ENCODE measurements at regions not wholly inside any gene's neighbourhood (a gene's known extent, or its start where the extent isn't known, plus 50 kb on each side); places are given as distances from the start of the nearest gene placed in this dataset.

GRCh38 chr10:36362257-36362656 is 720.2 kb upstream of the FZD8 start:
- no peaks in the 10 kb centered on the region for H3K4me1 ChIP-seq (ENCODE audit: control insufficient read depth in 1 of 2, insufficient read depth in 2 of 2, low read length in 2 of 2)
- H3K36me3 ChIP-seq (ENCODE audit: control insufficient read depth in 1 of 2, insufficient read depth in 2 of 2, low read length in 2 of 2): no peaks in the 10 kb centered on the region
- H3K4me3 ChIP-seq (ENCODE audit: low read depth in 1 of 2, low read length in 2 of 2): no peak overlapping the region
- no peaks in the 10 kb centered on the region for H3K27me3 ChIP-seq (ENCODE audit: low read depth, low read length)
- H3K27ac ChIP-seq (ENCODE audit: low read length): no peak overlapping the region
- no peaks in the 10 kb centered on the region for H3K9me3 ChIP-seq (ENCODE audit: control insufficient read depth in 1 of 2, low read length in 2 of 2)

DNA sequence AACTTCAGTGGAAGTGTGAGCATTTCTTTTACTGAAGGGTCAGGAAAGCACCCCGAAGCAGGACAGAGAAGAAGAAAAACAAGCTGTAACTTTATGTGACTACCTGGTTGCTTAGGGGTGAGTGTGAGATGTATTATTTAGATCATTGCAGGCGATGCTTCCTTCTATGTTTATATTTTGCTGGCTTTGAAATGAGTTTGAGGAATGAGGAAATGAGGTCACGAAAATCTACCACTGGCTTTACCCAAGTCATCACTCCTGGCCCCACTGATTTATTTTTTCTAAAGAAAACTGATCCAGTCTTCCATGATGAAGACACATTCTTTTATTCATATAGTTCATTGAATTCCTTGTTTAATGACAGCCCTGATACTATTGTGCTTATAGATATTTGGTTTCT is 716.6 kb upstream of the FZD8 start:
- Histone ChIP-seq H3K27me3 (ENCODE audit: low read depth, low read length) (no peaks in the 10 kb centered on the region), H3K27ac (ENCODE audit: low read length) (no peak overlapping the region), H3K9me3 (ENCODE audit: control insufficient read depth in 1 of 2, low read length in 2 of 2) (no peaks in the 10 kb centered on the region), H3K4me3 (ENCODE audit: low read depth in 1 of 2, low read length in 2 of 2) (no peak overlapping the region), H3K36me3 (ENCODE audit: control insufficient read depth in 1 of 2, insufficient read depth in 2 of 2, low read length in 2 of 2) (no peaks in the 10 kb centered on the region), H3K4me1 (ENCODE audit: control insufficient read depth in 1 of 2, insufficient read depth in 2 of 2, low read length in 2 of 2) (no peaks in the 10 kb centered on the region)

DNA sequence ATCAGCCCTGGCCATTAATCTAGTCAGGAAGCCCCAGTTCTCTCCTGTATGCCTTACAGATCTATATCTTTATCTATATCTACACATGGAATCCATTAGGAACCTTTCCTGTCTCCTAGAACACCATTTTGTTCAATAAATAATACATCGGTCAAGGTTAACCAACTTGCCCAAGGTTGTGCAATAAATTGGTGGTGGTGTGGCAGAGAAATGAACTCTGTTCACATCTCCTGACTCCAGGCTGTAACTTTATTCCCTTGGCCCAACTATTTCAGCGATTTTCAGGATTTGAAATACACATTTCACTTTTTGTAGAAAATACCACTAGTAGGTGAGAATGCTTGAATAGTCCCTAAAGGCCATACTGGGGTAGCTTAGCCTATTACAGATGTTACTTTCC is 712.5 kb upstream of the FZD8 start:
- no peaks in the 10 kb centered on the region for H3K27me3 ChIP-seq (ENCODE audit: low read depth, low read length)
- no peak overlapping the region for H3K27ac ChIP-seq (ENCODE audit: low read length)
- no peaks in the 10 kb centered on the region for H3K36me3 ChIP-seq (ENCODE audit: control insufficient read depth in 1 of 2, insufficient read depth in 2 of 2, low read length in 2 of 2)

DNA sequence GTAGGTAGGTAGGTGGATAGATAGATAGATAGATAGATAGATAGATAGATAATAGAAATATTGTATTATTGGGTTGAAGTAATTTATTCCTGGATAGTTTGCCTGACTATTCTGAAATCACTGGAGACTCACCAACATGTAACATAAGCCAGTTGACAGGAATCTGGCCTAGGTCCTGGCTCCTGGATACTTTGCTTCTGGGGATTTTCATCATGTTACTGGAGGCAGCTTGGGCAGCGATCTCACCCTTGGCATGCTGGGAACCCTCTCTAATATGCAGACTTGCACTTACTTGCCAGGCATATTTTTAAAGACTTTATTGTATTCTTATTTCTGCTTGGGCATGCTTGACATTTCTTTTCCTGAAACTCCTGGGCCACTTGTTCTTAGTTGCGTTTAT is 709.1 kb upstream of the FZD8 start:
- Histone ChIP-seq H3K36me3 (ENCODE audit: control insufficient read depth in 1 of 2, insufficient read depth in 2 of 2, low read length in 2 of 2) (no peaks in the 10 kb centered on the region), H3K27me3 (ENCODE audit: low read depth, low read length) (no peaks in the 10 kb centered on the region), H3K9me3 (ENCODE audit: control insufficient read depth in 1 of 2, low read length in 2 of 2) (no peaks in the 10 kb centered on the region), H3K4me1 (ENCODE audit: control insufficient read depth in 1 of 2, insufficient read depth in 2 of 2, low read length in 2 of 2) (no peaks in the 10 kb centered on the region), H3K27ac (ENCODE audit: low read length) (no peak overlapping the region), H3K4me3 (ENCODE audit: low read depth in 1 of 2, low read length in 2 of 2) (no peak overlapping the region)

More for the DNA sequence above, 712.5 kb upstream of the FZD8 start:
- Histone ChIP-seq H3K4me1 (ENCODE audit: control insufficient read depth in 1 of 2, insufficient read depth in 2 of 2, low read length in 2 of 2) (no peaks in the 10 kb centered on the region), H3K4me3 (ENCODE audit: low read depth in 1 of 2, low read length in 2 of 2) (no peak overlapping the region), H3K9me3 (ENCODE audit: control insufficient read depth in 1 of 2, low read length in 2 of 2) (no peaks in the 10 kb centered on the region)

- Histone ChIP-seq H3K27ac (ENCODE audit: low read length) (no peak overlapping the region), H3K4me1 (ENCODE audit: control insufficient read depth in 1 of 2, insufficient read depth in 2 of 2, low read length in 2 of 2) (no peaks in the 10 kb centered on the region)
These were observed 707.5 kb upstream of the FZD8 start for GRCh38 chr10:36349445-36350078.

GRCh38 chr10:36345807-36346206 is 703.7 kb upstream of the FZD8 start:
- H3K4me1 ChIP-seq (ENCODE audit: control insufficient read depth in 1 of 2, insufficient read depth in 2 of 2, low read length in 2 of 2): no peaks in the 10 kb centered on the region
- H3K27ac ChIP-seq (ENCODE audit: low read length): no peak overlapping the region
- no peaks in the 10 kb centered on the region for H3K27me3 ChIP-seq (ENCODE audit: low read depth, low read length)
- H3K9me3 ChIP-seq (ENCODE audit: control insufficient read depth in 1 of 2, low read length in 2 of 2): no peaks in the 10 kb centered on the region
- no peaks in the 10 kb centered on the region for H3K36me3 ChIP-seq (ENCODE audit: control insufficient read depth in 1 of 2, insufficient read depth in 2 of 2, low read length in 2 of 2)
- no peak overlapping the region for H3K4me3 ChIP-seq (ENCODE audit: low read depth in 1 of 2, low read length in 2 of 2)

More at GRCh38 chr10:36349445-36350078, 707.5 kb upstream of the FZD8 start:
- Histone ChIP-seq H3K27me3 (ENCODE audit: low read depth, low read length) (no peaks in the 10 kb centered on the region), H3K4me3 (ENCODE audit: low read depth in 1 of 2, low read length in 2 of 2) (no peak overlapping the region), H3K9me3 (ENCODE audit: control insufficient read depth in 1 of 2, low read length in 2 of 2) (no peaks in the 10 kb centered on the region), H3K36me3 (ENCODE audit: control insufficient read depth in 1 of 2, insufficient read depth in 2 of 2, low read length in 2 of 2) (no peaks in the 10 kb centered on the region)

- Histone ChIP-seq H3K36me3 (ENCODE audit: control insufficient read depth in 1 of 2, insufficient read depth in 2 of 2, low read length in 2 of 2) (no peaks in the 10 kb centered on the region), H3K4me1 (ENCODE audit: control insufficient read depth in 1 of 2, insufficient read depth in 2 of 2, low read length in 2 of 2) (no peaks in the 10 kb centered on the region), H3K27ac (ENCODE audit: low read length) (no peak overlapping the region), H3K9me3 (ENCODE audit: control insufficient read depth in 1 of 2, low read length in 2 of 2) (no peaks in the 10 kb centered on the region), H3K4me3 (ENCODE audit: low read depth in 1 of 2, low read length in 2 of 2) (no peak overlapping the region), H3K27me3 (ENCODE audit: low read depth, low read length) (no peaks in the 10 kb centered on the region)
These were observed 703.1 kb upstream of the FZD8 start for GRCh38 chr10:36345175-36345533.

DNA sequence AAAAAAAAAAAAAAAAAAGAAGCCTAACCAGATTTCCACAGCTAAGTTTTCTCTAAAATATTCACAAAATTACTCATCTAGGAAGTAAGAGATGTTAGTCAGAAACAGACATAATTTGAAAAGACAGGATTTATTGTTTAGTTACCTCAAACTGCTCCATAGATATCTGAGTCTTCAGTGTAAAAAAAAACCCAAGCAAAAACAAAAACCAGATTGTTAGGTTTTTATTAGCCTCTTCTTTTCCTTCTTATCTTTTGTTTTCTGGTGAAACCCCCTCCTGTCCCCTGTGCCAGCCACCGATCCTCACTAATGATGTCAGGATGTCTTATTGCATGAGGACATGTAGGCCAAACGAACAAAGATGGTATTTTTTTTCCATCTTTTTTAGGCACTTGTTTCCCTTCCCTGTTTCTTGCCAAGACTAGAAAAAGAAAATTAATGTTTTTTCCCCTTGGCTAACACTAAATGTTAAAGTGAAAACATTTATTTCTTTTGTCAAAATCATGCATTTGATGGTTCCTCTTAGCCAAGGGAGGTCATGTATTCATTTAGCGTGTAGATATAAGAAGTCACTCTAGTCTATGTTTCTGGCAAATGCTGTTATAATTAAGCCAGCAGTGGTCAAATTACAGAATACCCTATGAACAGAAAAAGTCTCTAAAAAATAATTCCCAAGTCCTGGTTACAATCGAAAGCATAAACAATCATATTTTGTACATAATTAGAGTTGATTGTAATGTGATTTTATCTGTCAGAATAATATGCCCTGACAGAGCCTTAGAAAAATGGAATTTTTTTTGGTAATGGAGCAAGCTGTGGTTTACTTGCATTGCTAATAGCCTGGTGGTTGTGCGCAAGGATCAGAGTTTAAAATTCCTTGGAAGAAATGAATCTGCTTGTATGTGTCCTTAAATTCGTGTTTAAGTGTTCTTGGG is 702.4 kb upstream of the FZD8 start:
- Histone ChIP-seq H3K4me3 (ENCODE audit: low read depth in 1 of 2, low read length in 2 of 2) (no peak overlapping the region), H3K27ac (ENCODE audit: low read length) (no peak overlapping the region), H3K9me3 (ENCODE audit: control insufficient read depth in 1 of 2, low read length in 2 of 2) (no peaks in the 10 kb centered on the region), H3K36me3 (ENCODE audit: control insufficient read depth in 1 of 2, insufficient read depth in 2 of 2, low read length in 2 of 2) (no peaks in the 10 kb centered on the region), H3K27me3 (ENCODE audit: low read depth, low read length) (no peaks in the 10 kb centered on the region), H3K4me1 (ENCODE audit: control insufficient read depth in 1 of 2, insufficient read depth in 2 of 2, low read length in 2 of 2) (no peaks in the 10 kb centered on the region)

GRCh38 chr10:36342781-36343180 is 700.7 kb upstream of the FZD8 start:
- no peak overlapping the region for H3K27ac ChIP-seq (ENCODE audit: low read length)
- H3K4me1 ChIP-seq (ENCODE audit: control insufficient read depth in 1 of 2, insufficient read depth in 2 of 2, low read length in 2 of 2): no peaks in the 10 kb centered on the region
- no peaks in the 10 kb centered on the region for H3K36me3 ChIP-seq (ENCODE audit: control insufficient read depth in 1 of 2, insufficient read depth in 2 of 2, low read length in 2 of 2)
- H3K27me3 ChIP-seq (ENCODE audit: low read depth, low read length): no peaks in the 10 kb centered on the region
- no peak overlapping the region for H3K4me3 ChIP-seq (ENCODE audit: low read depth in 1 of 2, low read length in 2 of 2)
- H3K9me3 ChIP-seq (ENCODE audit: control insufficient read depth in 1 of 2, low read length in 2 of 2): no peaks in the 10 kb centered on the region

DNA sequence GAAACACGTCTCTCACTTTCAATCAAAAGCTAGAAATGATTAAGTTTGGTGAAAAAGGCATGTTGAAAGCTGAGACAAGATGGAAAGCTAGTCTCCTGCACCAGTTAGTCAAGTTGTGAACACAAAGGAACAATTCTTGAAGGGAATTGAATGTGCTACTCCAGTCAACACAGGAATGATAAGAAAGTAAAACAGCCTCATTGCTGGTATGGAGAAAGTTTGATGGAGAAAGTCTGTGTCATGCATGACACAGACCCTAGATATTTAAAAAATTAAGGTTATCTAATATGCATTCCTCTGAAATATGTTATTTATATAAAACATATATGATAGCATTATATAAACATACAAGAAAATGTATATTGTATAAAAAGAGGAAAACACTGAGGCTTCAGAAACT is 699.4 kb upstream of the FZD8 start:
- Histone ChIP-seq H3K36me3 (ENCODE audit: control insufficient read depth in 1 of 2, insufficient read depth in 2 of 2, low read length in 2 of 2) (no peaks in the 10 kb centered on the region), H3K4me1 (ENCODE audit: control insufficient read depth in 1 of 2, insufficient read depth in 2 of 2, low read length in 2 of 2) (no peaks in the 10 kb centered on the region), H3K4me3 (ENCODE audit: low read depth in 1 of 2, low read length in 2 of 2) (no peak overlapping the region), H3K27me3 (ENCODE audit: low read depth, low read length) (no peaks in the 10 kb centered on the region), H3K27ac (ENCODE audit: low read length) (no peak overlapping the region), H3K9me3 (ENCODE audit: control insufficient read depth in 1 of 2, low read length in 2 of 2) (no peaks in the 10 kb centered on the region)

DNA sequence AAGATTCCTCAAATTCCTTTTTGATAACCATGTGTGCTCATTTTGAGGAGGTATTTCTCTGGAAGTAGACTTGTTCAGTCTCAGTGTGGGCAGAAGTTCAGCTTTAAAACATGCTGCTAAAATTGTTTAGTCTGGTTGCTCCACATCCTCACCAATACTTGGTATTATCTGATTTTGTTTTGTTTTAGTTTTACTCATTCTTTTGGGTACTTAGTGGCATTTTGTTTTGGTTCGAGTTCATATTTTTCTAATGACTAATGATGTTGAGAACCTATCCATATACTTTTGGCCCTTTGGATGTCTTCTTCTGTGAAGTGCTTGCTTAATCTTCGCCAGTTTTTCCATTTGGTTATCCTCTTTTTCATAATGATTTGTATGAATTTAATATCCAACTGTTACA is 694.2 kb upstream of the FZD8 start:
- H3K9me3 ChIP-seq (ENCODE audit: control insufficient read depth in 1 of 2, low read length in 2 of 2): no peaks in the 10 kb centered on the region
- no peaks in the 10 kb centered on the region for H3K36me3 ChIP-seq (ENCODE audit: control insufficient read depth in 1 of 2, insufficient read depth in 2 of 2, low read length in 2 of 2)
- H3K27ac ChIP-seq (ENCODE audit: low read length): no peak overlapping the region
- H3K27me3 ChIP-seq (ENCODE audit: low read depth, low read length): no peaks in the 10 kb centered on the region
- H3K4me1 ChIP-seq (ENCODE audit: control insufficient read depth in 1 of 2, insufficient read depth in 2 of 2, low read length in 2 of 2): no peaks in the 10 kb centered on the region
- no peak overlapping the region for H3K4me3 ChIP-seq (ENCODE audit: low read depth in 1 of 2, low read length in 2 of 2)

All from muscle layer of duodenum (tissue), 2 donors.